ENCODE measurements at regions not wholly inside any gene's neighbourhood (a gene's known extent, or its start where the extent isn't known, plus 50 kb on each side); places are given as distances from the start of the nearest gene placed in this dataset.
A peak's percentile ranks its signal among the peaks of the same experiment; 100 is the strongest.

DNA sequence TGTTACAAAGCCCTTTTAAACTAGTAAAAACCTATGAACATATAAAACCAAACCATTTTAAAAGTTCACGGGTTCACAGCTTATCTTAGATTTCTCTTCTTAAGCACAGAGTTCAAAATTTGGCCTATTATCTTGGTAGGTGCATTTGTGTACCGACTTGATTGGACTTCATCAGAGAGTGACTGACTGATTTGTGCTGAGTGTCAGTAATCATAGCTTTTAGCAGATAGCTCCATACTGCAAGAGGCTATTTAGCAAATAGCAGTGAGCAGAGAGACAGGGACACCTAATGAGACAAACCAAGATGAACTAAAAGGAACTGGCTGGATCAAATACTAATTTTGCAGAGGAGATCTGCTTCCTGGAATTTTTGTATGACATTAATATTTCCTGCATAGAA is 274.5 kb downstream of the PRR16 start:
- DNase-seq (ENCODE audit: low spot score in 2 of 2) (no peak), FAIRE-seq (no peak)

DNA sequence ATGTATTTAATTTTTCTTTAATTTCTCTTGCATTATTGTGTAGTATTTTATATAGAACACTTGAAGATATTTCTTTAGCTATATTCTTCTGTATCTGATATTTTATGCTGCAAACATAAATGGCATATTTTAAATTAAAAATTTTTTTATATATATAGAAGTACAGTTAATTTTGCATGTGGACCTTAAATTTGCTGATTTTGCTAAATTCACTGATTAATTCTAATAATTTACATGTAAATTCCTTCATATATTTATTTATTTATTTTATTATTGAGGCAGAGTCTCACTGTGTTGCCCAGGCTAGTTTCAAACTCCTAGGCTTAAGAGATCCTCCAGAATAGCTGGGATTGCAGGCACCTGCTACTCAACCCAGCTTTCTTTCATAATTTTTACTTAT is 276.9 kb downstream of the PRR16 start:
- FAIRE-seq (peak; percentile 52), DNase-seq (ENCODE audit: low spot score in 2 of 2) (no peak)

DNA sequence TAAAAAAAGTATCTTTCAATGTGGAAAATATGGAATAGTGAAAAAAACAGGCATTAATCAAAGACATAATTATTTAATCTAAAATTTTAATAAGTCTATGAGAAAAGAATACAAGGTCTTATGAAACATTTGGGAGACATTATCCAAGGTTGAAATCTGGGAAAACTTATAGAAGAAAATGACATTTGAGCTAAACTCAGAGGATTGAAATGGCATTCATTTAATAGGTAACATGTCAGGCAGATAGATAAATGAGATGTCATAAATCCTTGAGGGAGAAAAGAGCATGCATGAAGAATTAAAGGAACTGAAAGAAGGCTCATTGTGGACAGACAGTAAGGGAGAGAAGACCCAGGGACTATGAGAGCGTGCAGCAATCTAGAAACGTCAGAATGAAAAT is 284.4 kb downstream of the PRR16 start:
- FAIRE-seq: no peak
- no peak for DNase-seq (ENCODE audit: low spot score in 2 of 2)

DNA sequence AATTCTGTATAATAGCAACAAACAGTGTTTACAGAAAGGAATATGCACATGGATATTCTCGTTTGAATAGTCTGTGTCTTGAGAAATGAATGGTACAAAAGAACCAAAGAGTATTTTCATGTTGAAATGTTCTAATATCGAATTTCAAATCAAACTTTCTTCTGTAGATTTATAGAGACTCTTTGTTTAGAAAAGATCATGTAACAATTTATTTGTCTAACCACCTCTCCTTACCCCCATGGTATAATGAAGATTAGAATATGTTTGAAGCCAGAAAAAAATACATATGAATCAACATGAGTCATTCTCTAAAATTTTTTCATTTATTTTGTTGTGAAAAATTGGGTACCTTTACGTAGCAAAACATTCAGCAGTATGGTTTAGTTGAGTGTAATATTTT is 285.6 kb downstream of the PRR16 start:
- FAIRE-seq (no peak), DNase-seq (ENCODE audit: low spot score in 2 of 2) (no peak)

DNA sequence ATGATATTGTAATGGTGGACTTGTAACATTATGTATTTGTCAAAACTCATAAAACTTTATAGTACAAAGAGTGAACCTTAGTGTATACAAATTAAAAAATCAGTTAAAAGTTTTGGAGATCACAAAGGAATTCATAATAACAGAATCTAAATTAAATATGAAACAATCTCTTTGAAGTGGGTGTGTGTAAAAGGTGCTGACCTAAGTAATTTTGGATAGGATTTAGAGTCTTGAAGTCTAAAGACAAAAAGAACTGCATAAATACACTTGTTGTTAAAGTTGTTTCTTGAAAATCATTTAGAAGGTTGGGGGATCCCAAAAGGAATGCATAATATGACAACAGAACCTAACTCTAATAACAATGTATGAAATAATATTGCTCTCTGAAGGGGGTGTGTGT is 295.5 kb downstream of the PRR16 start:
- DNase-seq (ENCODE audit: low spot score in 2 of 2) (no peak), FAIRE-seq (no peak)

DNA sequence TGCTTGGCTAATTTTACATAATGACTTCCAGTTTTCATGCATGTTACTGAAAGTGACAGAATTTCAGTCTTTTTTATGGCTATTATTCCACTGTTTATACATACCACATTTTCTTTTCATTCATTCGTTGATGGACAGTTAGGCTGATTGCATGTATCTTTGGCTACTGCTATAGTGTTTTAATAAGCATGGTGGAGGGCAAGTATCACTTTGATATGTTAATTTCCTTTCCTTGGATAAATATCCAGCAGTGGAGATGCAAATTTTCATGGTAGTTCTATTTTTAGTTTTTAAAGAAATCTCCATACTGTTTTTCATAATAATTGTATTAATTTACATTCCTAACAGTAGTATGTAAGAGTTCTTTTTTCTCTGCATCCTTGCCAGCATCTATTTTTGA is 297.9 kb downstream of the PRR16 start:
- FAIRE-seq: no peak
- no peak for DNase-seq (ENCODE audit: low spot score in 2 of 2)

DNA sequence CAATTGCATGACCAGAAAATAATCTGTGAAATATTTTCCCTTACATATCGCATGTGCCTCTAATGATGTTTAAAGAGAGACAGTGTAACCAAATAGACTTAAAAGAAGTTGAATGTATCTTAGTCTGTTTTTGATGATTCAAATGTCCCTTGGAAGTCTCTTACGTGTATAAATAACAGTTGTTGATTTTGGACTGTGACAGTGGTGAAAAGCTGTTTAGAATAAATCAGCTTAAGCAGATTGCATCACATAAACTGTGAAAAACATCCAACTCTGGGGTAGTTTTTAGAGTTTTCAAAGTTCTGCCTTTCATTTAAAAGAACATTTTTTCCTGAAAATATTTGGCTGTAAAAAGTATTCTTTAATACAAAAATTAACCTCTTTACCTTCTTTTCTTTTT is 301.1 kb downstream of the PRR16 start:
- no peak for DNase-seq (ENCODE audit: low spot score in 2 of 2)
- FAIRE-seq: no peak

DNA sequence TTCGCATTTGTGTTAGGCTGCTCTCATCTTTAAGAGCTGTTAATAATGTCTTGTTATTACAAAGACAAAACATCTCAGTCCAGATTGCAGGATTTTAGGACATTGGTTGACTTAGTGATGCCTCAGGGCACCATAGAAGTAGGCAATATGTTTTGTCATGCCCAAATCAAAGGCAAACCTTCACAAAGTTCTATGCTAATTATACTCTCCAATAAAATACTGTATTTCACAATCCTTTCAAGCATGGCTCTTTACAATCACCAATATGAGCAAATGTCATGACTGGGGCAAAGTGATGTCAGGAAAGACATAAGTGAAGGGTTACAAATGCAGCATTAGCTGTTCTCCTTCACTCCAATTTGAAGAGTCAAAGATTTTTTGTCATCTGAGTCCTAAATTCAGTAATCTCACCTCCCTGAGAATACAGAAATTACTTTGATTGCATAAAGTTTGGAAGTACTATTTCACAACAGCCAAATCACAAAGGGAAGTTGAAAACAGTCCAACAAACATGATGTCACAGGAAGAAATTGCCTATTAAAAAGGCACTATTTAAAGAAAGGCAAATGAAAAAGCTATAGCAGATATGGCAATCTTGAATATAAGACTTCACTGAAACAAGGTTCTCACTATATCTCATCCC is 303.2 kb downstream of the PRR16 start:
- no peak for DNase-seq (ENCODE audit: low spot score in 2 of 2)

DNA sequence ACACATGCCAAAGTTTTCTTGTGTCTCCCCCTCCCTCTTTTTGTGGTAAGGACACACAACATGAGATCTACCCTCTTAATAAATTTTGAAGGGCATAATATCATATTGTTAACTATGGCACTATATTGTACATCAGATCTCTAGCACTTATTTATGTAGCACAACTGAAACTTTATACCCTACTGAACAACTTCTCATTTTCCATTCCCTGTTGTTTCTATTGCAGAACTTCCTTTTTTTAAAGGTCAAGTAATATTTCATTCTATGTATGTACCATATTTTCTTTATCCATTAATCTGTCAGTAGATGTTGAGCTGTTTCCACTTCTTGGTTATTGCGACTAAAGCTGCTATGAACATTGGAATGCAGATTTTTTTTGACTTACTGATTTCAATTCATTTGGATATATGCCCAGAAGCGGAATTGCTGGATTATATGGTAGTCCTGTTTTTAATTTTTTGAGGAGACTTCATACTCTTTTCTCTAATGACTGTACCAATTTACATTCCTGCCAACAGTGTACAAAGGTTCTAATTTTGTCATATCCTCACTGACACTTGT is 305.3 kb downstream of the PRR16 start:
- DNase-seq (ENCODE audit: low spot score in 2 of 2): no peak

More for the DNA sequence above, 303.2 kb downstream of the PRR16 start:
- FAIRE-seq: no peak

DNA sequence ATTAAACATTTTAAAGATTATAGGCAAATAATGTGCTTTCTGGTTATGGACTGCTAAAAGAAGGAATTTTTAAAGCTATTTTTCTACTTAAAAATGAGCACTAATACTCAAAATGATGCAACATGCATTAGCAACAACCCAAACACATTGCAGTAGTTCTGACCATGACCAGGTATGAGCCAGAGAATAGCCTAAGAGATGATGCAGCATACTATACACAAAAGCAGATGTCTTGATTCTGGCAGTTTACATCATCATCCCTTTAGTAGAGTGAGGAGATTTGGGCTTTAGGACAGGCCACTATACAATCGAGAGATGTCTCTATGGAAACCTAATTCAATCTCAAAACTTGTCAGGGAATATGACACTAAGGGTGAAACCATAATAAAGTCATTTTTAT is 307.1 kb downstream of the PRR16 start:
- FAIRE-seq: no peak
- DNase-seq (ENCODE audit: low spot score in 2 of 2): no peak

More for the DNA sequence above, 305.3 kb downstream of the PRR16 start:
- no peak for FAIRE-seq

DNA sequence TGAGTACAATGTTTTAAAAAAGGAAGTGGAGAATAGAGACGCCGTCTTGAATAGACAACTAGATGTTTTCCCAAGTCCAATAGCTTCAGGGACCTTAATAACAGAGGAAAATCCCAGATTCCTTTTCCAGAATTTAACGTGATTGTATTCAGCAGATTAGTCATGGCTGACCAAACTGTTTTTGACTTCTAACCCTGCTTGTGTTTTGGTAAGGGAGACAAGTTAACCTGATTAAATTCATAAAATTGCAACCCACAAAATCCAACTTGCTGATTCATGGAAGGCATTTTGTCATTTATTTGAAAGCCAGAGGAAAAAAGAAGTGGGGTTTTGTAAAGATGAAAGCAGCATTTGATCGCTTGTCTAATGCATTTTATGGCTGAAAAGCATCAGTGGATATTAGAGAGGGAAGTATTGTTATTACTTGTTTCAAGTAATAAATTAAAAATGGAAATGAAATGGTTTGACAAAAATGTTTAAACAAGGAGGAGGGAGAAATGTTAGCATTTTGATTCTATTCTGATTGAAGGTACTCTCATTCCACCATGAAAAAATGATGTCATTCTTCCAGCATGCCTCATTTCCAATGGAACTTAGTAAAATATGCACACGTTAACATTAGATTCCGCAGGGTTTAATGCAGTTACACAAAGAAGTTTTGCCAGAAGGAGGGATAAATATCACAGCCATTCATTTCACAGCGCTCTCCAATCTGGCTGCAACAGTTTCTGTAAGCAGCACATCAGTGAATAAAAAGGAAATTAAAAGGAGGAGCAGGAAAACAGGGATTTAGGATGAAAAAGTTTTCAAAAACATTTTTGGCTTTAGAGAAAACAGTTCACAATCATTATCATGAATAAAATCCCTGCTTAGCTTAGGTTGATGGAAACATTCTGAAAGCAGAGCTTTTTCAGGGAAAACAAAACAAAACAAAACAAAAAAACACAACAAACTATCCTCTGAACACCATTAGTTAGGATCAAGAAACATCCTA is 314.7 kb downstream of the PRR16 start:
- FAIRE-seq (no peak), DNase-seq (ENCODE audit: low spot score in 2 of 2) (no peak)

DNA sequence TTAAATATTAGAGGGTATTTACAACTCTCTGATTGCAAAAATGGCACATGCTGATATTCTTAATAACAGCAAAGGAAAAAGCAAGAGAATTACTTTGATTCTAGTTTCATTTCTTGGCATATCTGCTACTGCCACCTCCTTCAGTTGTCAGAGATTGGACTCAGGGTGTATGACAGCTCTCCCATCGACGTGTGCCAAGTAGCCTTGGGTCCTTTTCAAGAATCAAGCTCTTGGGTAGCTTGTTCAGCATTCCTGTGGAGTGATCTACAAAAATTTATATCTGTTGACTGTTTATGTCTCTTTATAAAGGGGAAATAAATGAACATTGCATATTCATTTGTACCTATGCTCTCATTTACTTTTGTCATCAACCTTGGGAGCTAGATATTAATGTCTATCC is 315.6 kb downstream of the PRR16 start:
- no peak for FAIRE-seq
- no peak for DNase-seq (ENCODE audit: low spot score in 2 of 2)

DNA sequence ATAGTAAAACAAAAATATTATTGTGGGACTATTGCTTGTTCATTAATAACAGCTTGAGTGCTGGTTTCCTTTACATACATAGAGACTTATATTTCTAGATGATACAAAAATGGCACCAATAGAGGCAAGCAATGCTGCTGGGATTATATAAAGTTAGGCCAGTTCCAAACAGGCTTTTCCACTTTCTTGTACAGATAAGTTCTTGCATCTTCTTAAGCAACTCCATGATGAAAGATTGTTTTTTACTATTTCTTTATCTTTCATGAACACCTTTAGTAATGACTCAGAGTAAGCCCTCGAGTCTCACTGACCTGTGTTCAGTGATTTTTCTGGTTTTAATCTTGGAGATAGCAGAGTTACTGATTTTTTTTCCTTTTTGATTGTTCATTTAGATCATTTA is 324.4 kb downstream of the PRR16 start:
- DNase-seq (ENCODE audit: low spot score in 2 of 2) (no peak), FAIRE-seq (no peak)

DNA sequence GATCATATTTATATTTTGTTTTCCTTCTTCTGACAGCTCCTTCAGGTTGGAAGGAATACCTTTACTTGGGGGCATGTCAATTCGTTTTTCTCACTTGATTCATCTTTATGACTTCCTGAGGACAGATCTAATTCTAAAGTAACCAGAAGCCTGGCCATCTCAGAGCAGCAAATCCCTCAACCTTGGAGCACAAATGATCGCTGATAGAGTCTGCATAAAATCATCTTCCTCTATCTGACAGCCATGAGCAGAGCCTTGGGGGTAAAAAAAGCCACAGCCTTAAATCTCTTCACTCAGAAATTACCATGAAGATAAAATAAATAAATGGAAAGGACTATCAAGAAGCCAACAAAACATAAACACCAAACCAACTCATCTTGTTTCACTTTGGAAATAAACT is 325.8 kb downstream of the PRR16 start:
- FAIRE-seq (no peak), DNase-seq (ENCODE audit: low spot score in 2 of 2) (no peak)

DNA sequence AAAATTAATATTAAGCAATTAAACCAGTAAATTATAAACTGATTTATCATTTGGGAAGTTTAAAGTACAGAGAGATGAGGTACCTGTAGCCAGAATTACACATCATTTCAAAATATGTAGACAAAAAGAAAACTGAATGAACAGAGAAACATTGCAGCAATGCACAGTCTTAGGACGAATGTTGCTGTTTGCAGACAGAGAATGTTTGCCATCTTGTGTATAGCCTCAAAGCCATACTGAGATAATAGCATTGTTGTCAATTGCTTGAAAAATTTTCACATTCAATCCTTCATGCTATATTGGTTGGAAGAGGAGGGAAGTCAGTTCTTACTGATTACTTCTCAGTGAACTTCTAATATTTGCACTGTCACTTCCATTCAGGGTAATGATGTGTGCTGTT is 326.2 kb downstream of the PRR16 start:
- no peak for FAIRE-seq
- no peak for DNase-seq (ENCODE audit: low spot score in 2 of 2)

DNA sequence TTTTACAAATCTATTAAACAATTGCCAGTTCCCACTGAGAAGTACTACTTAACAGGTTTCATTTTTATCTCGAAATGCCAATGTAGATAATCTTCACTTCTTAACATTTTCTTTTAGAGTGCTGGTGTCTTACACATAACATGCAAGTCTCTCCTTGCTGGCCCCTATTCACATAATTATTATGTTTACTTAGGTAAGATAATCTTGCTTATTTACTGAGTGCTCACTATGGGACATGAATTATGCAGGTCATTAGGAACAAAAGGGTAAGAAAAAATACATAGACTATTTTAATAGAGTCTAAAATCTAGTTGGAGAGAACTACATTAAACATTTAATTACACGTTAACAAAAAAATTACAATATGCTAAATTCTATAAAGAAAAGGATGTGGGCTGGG is 328.4 kb downstream of the PRR16 start:
- FAIRE-seq (no peak), DNase-seq (ENCODE audit: low spot score in 2 of 2) (no peak)

DNA sequence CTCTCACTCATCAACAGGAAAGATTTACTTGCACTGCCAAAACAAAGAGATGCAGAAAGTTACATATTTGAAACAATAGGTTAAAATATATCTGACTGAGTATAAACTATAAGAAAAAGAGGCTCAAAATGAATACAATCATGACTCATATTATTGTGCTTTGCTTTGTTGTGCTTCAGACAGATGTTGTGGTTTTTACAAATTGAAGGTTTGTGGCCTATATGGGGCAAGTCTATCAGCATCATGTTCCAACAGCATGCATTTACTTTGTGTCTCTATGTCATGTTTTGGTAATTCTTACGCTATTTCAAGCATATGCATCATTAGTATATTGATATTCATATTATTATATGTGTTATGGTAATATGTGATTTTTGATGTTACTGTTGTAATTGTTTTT is 330.0 kb downstream of the PRR16 start:
- DNase-seq (ENCODE audit: low spot score in 2 of 2): no peak
- no peak for FAIRE-seq

DNA sequence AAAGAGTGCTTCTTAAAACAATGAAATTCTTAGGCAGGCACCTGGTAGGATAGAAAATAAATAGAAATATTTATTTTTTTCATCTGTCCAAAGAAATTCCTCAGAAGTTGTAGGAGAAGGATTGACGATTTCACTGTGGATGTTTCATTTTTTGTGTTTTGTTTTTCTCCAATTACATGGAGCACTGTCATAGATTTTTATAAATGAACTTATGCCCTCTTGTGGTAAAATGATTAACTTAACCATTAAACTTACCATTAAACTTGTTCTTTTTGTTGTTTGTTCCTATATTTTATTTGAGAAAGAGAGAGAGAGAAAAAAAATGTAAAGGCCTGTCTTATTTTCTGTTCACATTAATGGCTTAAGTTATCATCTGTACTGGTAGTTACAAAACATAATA is 339.2 kb downstream of the PRR16 start:
- DNase-seq (ENCODE audit: low spot score in 2 of 2) (no peak), FAIRE-seq (peak; percentile 89)

DNA sequence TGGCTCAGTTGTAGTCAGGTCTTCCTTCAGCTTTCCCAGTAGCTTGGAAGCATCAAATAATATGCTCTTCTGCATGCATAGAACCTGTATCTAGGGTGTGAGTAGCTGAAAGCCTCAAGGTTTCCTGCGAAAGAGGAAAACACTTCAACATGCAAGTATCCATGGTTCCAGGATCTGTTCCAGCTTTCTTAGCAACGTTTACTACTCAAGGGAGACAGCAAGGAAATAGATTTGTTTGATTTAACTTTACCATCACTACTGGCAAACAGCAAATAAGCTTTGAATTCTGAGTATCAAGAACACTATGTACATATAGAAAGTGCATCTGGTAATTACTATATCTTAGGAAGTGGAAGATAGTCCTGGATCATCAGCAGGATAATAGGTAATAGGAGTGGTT is 341.0 kb downstream of the PRR16 start:
- no peak for FAIRE-seq
- no peak for DNase-seq (ENCODE audit: low spot score in 2 of 2)

DNA sequence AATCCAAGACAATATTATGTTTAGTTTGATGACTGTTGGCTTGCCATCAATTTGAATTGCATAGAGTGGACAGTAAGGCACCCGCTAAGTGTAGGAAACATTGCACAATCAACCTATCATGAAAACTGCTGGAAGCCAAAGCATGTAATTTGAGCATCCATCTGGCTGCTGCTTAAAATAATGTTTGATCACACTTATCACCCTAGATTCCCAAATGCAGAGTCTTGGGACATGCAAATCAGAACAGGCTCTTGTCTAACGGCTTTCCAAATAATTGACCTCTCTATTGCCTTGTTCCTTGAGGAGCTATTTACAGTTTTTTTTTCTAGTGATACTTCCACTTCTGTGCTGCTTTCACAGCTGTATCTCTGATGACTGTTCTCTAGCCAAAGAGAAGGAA is 342.1 kb downstream of the PRR16 start:
- no peak for FAIRE-seq
- no peak for DNase-seq (ENCODE audit: low spot score in 2 of 2)

DNA sequence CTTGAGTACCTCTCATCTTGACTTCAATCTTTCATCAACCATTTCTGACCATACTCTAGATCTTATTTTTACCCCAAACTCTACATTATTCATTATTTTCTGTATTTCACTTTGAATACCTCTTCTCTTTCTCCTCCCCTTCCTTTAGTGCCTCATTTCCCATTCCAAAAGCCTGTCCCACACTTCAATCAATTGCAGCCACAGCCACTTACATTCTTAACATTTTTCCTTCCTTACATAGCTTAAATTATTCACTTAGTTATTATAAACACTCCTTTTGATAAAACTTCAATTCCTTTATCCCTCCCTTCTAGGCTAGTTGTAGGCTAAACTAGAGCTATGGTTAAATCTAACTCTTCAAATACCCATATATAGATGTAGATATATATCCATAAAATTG is 344.0 kb downstream of the PRR16 start:
- DNase-seq (ENCODE audit: low spot score in 2 of 2) (no peak), FAIRE-seq (no peak)

DNA sequence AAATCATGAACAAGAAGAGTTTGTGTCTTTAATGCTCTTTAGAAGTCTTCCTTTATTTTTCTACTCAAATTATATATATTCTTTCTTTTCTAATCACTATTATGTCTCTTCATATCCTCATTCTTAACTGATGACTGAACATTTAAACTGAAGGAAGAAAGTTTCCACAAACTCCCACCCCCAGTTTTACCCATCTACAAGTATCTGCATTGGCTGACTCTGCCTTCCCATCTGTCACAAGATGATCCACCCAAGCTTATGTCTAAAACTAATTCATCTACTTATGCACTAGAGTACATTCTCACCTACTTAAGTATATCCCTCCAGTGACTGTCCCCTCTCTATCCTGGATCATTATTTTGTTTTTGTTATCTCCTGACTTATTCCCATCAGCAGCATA is 344.5 kb downstream of the PRR16 start:
- FAIRE-seq (no peak), DNase-seq (ENCODE audit: low spot score in 2 of 2) (no peak)

Data from frontal cortex (tissue), 3 donors.